ENCODE measurements at regions not wholly inside any gene's neighbourhood (a gene's known extent, or its start where the extent isn't known, plus 50 kb on each side); places are given as distances from the start of the nearest gene placed in this dataset.
"Not testable (repeated sequence)": the region's sequence is repeated elsewhere in the genome, so short reads cannot be mapped to it uniquely, and the experiment has no call there.

GRCh38 chr6:103101267-103101666, 1707.8 kb downstream of the GRIK2 start:
- no peak for DNase-seq (ENCODE audit: low read depth in 1 of 2, low spot score in 1 of 2)

- not testable (repeated sequence) for DNase-seq (ENCODE audit: low read depth in 1 of 2, low spot score in 1 of 2)
Observed at GRCh38 chr6:103092414-103092813, 1698.9 kb downstream of the GRIK2 start.

GRCh38 chr6:103085801-103086200, 1692.3 kb downstream of the GRIK2 start:
- DNase-seq (ENCODE audit: low read depth in 1 of 2, low spot score in 1 of 2): no peak

GRCh38 chr6:103081876-103082630, 1688.5 kb downstream of the GRIK2 start:
- DNase-seq (ENCODE audit: low read depth in 1 of 2, low spot score in 1 of 2): no peak

- no peak for DNase-seq (ENCODE audit: low read depth in 1 of 2, low spot score in 1 of 2)
Observed at GRCh38 chr6:103081126-103081525, 1687.6 kb downstream of the GRIK2 start.

- DNase-seq (ENCODE audit: low read depth in 1 of 2, low spot score in 1 of 2): no peak
Observed at GRCh38 chr6:103080497-103080896, 1687.0 kb downstream of the GRIK2 start.

GRCh38 chr6:103079867-103080266, 1686.4 kb downstream of the GRIK2 start:
- no peak for DNase-seq (ENCODE audit: low read depth in 1 of 2, low spot score in 1 of 2)

GRCh38 chr6:103062136-103062535, 1668.6 kb downstream of the GRIK2 start:
- DNase-seq (ENCODE audit: low read depth in 1 of 2, low spot score in 1 of 2): no peak

- DNase-seq (ENCODE audit: low read depth in 1 of 2, low spot score in 1 of 2): no peak
Observed at GRCh38 chr6:103047567-103047966, 1654.1 kb downstream of the GRIK2 start.

- DNase-seq (ENCODE audit: low read depth in 1 of 2, low spot score in 1 of 2): no peak
Observed at GRCh38 chr6:103042336-103042735, 1648.8 kb downstream of the GRIK2 start.

- no peak for DNase-seq (ENCODE audit: low read depth in 1 of 2, low spot score in 1 of 2)
Observed at GRCh38 chr6:103036846-103037245, 1643.3 kb downstream of the GRIK2 start.

GRCh38 chr6:103027271-103027931, 1633.9 kb downstream of the GRIK2 start:
- DNase-seq (ENCODE audit: low read depth in 1 of 2, low spot score in 1 of 2): no peak

- DNase-seq (ENCODE audit: low read depth in 1 of 2, low spot score in 1 of 2): no peak
Observed at GRCh38 chr6:103018426-103018825, 1624.9 kb downstream of the GRIK2 start.

- DNase-seq (ENCODE audit: low read depth in 1 of 2, low spot score in 1 of 2): no peak
Observed at GRCh38 chr6:103017878-103018277, 1624.4 kb downstream of the GRIK2 start.

GRCh38 chr6:103011605-103012004, 1618.1 kb downstream of the GRIK2 start:
- no peak for DNase-seq (ENCODE audit: low read depth in 1 of 2, low spot score in 1 of 2)

- DNase-seq (ENCODE audit: low read depth in 1 of 2, low spot score in 1 of 2): no peak
Observed at GRCh38 chr6:103002282-103002681, 1608.8 kb downstream of the GRIK2 start.

- no peak for DNase-seq (ENCODE audit: low read depth in 1 of 2, low spot score in 1 of 2)
Observed at GRCh38 chr6:103001724-103002123, 1608.2 kb downstream of the GRIK2 start.

- DNase-seq (ENCODE audit: low read depth in 1 of 2, low spot score in 1 of 2): no peak
Observed at GRCh38 chr6:103000688-103001087, 1607.2 kb downstream of the GRIK2 start.

- DNase-seq (ENCODE audit: low read depth in 1 of 2, low spot score in 1 of 2): no peak
Observed at GRCh38 chr6:102995491-102995890, 1602.0 kb downstream of the GRIK2 start.

- no peak for DNase-seq (ENCODE audit: low read depth in 1 of 2, low spot score in 1 of 2)
Observed at GRCh38 chr6:102994866-102995265, 1601.4 kb downstream of the GRIK2 start.

- no peak for DNase-seq (ENCODE audit: low read depth in 1 of 2, low spot score in 1 of 2)
Observed at GRCh38 chr6:102986086-102986485, 1592.6 kb downstream of the GRIK2 start.

- no peak for DNase-seq (ENCODE audit: low read depth in 1 of 2, low spot score in 1 of 2)
Observed at GRCh38 chr6:102984357-102984756, 1590.8 kb downstream of the GRIK2 start.
